Activated T-helper 17 cell treated with anti-CD3 and anti-CD28 coated beads, Interleukin-2, amount 50 U/mL, for 72 hours (primary cell): ENCODE measurements at regions not wholly inside any gene's neighbourhood (a gene's known extent, or its start where the extent isn't known, plus 50 kb on each side); places are given as distances from the start of the nearest gene placed in this dataset.

Experiments used
- ATAC-seq: fragments of 150-1000 bp; cut with Tn5 transposase; replicated peaks from 2 replicates; pipeline ENCODE4 v1.10.0; 2021; ENCODE audit warnings: mild to moderate bottlenecking, moderate library complexity
- H3K27ac Mint-ChIP-seq: one replicate; pipeline ENCODE4 v1.8.0; 2022; ENCODE audit warnings: mixed read lengths
- H3K27me3 Mint-ChIP-seq: one replicate; pipeline ENCODE4 v1.8.0; 2022; ENCODE audit warnings: mixed read lengths
- H3K36me3 Mint-ChIP-seq: one replicate; pipeline ENCODE4 v1.8.0; 2022; ENCODE audit warnings: low read depth, mild to moderate bottlenecking, mixed read lengths
- H3K4me1 Mint-ChIP-seq: one replicate; pipeline ENCODE4 v1.8.0; 2022; ENCODE audit warnings: mixed read lengths
- H3K4me3 Mint-ChIP-seq: one replicate; pipeline ENCODE4 v1.8.0; 2022; ENCODE audit warnings: mild to moderate bottlenecking, mixed read lengths
- H3K9me3 Mint-ChIP-seq: one replicate; pipeline ENCODE4 v1.8.0; 2022; ENCODE audit warnings: mixed read lengths

DNA sequence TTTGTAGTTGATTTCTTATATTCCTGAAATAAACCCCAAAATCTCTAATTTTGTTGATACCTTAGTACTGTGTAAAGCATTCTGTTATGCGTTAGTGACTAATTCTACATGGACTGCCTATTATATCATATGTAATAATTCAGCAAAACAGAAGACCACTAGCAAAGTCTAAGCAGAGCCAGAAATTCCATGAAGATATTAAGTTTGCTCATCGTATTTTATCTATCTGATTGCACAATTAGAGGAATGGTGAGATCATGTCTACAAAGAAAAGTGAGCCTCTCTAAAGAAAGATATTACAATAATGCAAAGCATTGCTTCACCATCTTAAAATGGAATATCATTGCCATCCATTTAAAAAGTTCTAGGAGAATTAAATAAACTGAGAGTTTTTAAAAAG, 374.6 kb upstream of the SLC7A11 start:
- H3K4me1 Mint-ChIP-seq = no peaks in the 10 kb centered on the region
- H3K36me3 Mint-ChIP-seq = no peaks in the 10 kb centered on the region
- no peak for ATAC-seq
- peaks cover 4% of the 10 kb centered on the region for H3K9me3 Mint-ChIP-seq
- no peak overlapping the region for H3K4me3 Mint-ChIP-seq
- H3K27me3 Mint-ChIP-seq = no peaks in the 10 kb centered on the region
- no peak overlapping the region for H3K27ac Mint-ChIP-seq

DNA sequence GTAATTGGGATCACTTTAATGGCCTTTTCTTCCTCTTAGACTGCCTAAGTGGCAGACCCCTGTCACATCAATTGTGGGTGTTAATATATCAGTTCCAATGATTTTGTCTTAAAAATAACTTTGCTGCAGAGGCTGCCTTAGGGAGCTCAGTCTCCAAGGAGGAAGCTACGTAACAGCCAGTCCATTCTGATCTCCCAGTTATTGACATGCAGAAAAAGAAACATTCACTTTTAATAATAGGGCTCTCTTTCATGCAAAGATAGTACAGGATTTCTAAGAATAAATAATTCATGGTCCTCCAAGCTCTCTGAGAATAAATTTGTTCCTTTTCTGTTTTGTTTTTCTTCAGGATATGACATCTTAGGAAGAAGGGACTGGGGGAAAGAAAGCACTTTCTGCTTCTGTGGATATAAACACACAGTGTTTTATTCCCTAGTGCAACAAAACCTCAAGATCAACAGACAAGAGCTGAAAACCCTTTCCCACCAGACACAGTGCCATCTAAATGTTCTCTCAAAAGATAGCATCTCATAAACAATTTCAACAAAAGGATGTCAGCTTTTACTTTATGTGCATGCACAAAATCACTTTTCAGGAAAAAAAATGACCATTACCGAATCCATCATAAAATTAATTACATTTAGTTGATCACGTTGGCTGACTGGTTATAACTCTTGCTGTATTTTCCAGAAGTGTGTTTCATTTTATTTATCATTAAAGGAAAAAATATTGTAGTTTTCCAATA, 372.4 kb upstream of the SLC7A11 start:
- no peak for ATAC-seq
- H3K36me3 Mint-ChIP-seq = no peaks in the 10 kb centered on the region
- no peaks in the 10 kb centered on the region for H3K27me3 Mint-ChIP-seq
- H3K9me3 Mint-ChIP-seq = no peaks in the 10 kb centered on the region
- no peak overlapping the region for H3K4me3 Mint-ChIP-seq
- no peaks in the 10 kb centered on the region for H3K4me1 Mint-ChIP-seq
- H3K27ac Mint-ChIP-seq = no peak overlapping the region

DNA sequence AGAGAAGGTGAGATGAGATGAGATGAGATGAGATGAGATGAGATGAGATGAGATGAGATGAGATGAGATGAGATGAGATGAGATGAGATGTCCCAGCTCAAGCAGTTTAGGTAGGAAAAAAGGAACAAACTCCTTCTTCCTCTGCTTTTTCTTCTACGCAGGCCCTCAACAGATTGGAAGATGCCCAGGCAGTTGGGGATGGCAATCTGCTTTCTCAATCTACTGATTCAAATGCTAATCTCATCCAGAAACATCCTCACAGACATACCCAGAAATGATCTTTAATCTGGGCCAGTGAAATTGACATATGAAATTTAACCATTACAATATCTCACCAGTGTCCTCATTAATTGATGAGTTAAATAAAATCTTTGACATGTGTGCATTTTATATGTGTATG, 370.3 kb upstream of the SLC7A11 start:
- H3K4me1 Mint-ChIP-seq = no peaks in the 10 kb centered on the region
- H3K4me3 Mint-ChIP-seq = no peak overlapping the region
- no peak overlapping the region for H3K27ac Mint-ChIP-seq
- no peaks in the 10 kb centered on the region for H3K36me3 Mint-ChIP-seq
- H3K9me3 Mint-ChIP-seq = no peaks in the 10 kb centered on the region
- no peak for ATAC-seq
- H3K27me3 Mint-ChIP-seq = no peaks in the 10 kb centered on the region

DNA sequence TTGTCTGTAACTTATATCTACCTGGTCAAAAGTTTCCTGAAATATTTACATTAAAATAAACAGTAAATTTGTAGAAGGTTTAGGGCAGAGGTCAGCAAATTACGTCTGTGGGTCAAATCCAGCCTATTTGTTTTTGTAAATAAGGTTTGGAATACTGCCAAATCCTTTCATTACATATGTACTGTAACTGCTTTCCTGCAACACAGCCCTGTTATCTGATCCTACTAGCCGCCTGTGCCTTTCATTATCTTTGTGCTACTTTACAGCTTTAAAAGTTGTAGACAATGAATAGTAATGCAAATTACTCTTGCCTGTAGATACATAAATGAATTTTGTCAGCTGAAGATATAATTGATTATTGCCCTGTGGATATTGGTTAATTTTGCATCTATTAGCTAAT, 369.6 kb upstream of the SLC7A11 start:
- Mint-ChIP-seq H3K9me3 (no peaks in the 10 kb centered on the region), H3K27ac (no peak overlapping the region), H3K27me3 (no peaks in the 10 kb centered on the region), H3K4me3 (no peak overlapping the region), H3K36me3 (no peaks in the 10 kb centered on the region), H3K4me1 (no peaks in the 10 kb centered on the region)
- ATAC-seq = no peak

DNA sequence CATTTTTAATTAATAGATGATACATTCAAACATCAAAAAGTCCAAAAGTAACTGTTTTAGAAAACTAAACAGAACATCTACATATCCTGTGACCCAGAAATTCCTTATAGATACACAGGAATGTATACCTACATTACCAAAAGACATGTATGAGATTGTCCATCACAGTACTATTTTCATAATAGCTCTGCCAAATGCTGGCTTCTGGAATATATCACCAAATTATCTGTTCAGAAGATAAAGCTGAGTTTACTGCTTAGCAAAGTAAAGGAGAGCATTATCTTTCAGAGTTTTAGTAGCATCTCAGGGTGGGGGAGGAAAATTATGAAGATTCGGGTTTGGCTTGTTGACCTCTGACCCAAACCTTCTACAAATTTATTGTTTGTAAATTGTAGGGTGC, 368.9 kb upstream of the SLC7A11 start:
- ATAC-seq = no peak
- Mint-ChIP-seq H3K4me3 (no peak overlapping the region), H3K36me3 (no peaks in the 10 kb centered on the region), H3K9me3 (no peaks in the 10 kb centered on the region), H3K27ac (no peak overlapping the region), H3K4me1 (no peaks in the 10 kb centered on the region), H3K27me3 (peaks cover 3% of the 10 kb centered on the region)

DNA sequence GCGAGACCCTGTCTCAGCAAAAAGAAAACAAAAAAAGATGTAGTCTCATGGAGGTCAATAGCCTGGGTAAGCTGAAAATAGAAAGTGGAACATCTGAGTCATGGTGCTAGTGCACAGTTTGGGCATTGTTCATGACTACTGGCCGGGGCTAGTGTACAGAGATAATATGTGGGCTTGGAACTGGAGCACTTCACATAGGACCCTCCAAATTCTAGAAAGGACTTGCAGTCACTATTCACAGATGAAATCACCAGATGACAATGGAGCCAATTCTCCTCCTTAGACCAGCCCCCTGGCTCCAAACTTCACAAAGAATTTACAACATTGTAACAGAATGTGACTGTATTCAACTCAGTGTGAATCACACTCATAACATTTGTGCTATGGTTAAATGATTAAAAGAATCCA, 367.8 kb upstream of the SLC7A11 start:
- ATAC-seq = no peak
- Mint-ChIP-seq H3K4me3 (no peak overlapping the region), H3K27me3 (peaks cover 3% of the 10 kb centered on the region), H3K27ac (no peak overlapping the region), H3K9me3 (no peaks in the 10 kb centered on the region), H3K36me3 (no peaks in the 10 kb centered on the region), H3K4me1 (no peaks in the 10 kb centered on the region)

DNA sequence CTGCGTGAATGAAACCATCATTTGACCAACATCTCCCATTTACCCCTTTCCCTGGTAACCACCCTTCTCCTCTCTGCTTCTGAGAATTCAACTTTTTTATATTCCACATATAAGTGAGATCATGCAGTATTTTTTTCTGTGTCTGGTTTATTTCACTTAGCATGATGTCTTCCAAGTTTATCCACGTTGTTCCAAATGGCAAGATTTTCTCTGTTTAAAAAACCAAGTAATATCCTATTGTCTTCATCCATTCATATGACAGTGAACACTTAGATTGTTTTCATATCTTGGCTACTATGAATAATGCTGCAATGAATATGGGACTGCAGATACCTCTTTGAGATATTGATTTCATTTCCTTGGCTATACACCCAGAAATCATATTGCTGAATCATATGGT, 362.4 kb upstream of the SLC7A11 start:
- Mint-ChIP-seq H3K27me3 (peaks cover 3% of the 10 kb centered on the region), H3K27ac (no peak overlapping the region), H3K4me3 (no peak overlapping the region), H3K4me1 (no peaks in the 10 kb centered on the region), H3K36me3 (no peaks in the 10 kb centered on the region), H3K9me3 (no peaks in the 10 kb centered on the region)
- no peak for ATAC-seq

DNA sequence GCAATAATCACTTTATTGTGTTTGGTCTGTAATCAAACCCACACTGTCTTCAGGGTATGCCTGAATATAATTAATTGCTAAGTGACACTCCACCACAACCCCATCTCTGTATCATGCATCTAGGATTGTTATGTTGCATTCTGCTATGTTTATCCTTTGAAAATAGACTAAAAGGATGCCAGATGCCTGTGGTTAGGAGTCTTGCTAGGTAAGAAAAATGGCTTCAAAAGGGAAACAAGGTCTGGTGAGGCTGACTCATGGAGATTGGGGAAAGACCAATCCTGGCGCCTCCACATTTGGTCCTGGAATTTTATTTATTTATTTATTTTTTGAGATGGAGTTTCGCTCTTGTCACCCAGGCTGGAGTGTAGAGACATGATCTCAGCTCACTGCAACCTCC, 360.5 kb upstream of the SLC7A11 start:
- Mint-ChIP-seq H3K4me1 (no peaks in the 10 kb centered on the region), H3K27ac (no peak overlapping the region), H3K27me3 (peaks cover 3% of the 10 kb centered on the region), H3K9me3 (no peaks in the 10 kb centered on the region), H3K4me3 (no peak overlapping the region), H3K36me3 (no peaks in the 10 kb centered on the region)
- ATAC-seq = no peak

DNA sequence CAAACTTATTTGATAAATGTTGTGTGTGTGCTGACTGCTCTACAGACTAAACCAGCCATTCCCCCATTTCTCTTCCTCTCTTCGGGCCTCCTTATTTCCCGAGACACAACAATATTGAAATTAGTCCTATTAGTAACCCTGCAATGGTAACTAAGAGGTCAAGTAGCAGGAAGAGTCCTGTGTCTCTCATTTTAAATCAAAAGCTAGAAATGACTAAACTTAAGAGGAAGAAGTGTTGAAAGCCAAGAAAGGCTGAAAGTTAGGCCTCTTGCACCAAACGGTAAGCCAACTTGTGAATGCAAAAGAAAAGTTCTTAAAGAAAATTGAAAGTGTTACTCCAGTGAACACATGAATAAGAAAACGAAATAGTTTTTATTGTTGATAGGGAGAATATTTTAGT, 357.8 kb upstream of the SLC7A11 start:
- Mint-ChIP-seq H3K4me3 (no peak overlapping the region), H3K4me1 (no peaks in the 10 kb centered on the region), H3K27ac (no peak overlapping the region), H3K27me3 (no peaks in the 10 kb centered on the region), H3K9me3 (no peaks in the 10 kb centered on the region), H3K36me3 (no peaks in the 10 kb centered on the region)
- ATAC-seq = no peak

DNA sequence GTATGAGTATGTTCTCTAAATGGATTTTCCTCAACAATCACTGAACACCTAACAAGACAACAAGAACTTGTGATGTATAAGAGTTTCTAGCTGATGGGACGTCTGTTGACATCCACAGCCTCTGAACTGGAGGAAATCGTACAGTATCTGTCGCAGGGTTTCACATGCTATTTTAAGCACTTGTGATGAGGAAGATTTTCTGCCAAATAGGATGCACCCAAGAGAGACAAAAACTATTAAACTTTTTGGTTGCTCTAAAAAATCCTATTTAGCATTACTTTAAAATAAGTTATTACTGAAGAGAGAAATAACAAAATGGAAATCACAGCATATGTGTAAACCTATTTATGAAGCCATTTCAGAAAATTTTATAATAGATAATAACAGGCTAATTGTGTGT, 356.1 kb upstream of the SLC7A11 start:
- no peaks in the 10 kb centered on the region for H3K9me3 Mint-ChIP-seq
- ATAC-seq = no peak
- H3K4me1 Mint-ChIP-seq = no peaks in the 10 kb centered on the region
- no peaks in the 10 kb centered on the region for H3K36me3 Mint-ChIP-seq
- no peak overlapping the region for H3K4me3 Mint-ChIP-seq
- H3K27me3 Mint-ChIP-seq = no peaks in the 10 kb centered on the region
- no peak overlapping the region for H3K27ac Mint-ChIP-seq

DNA sequence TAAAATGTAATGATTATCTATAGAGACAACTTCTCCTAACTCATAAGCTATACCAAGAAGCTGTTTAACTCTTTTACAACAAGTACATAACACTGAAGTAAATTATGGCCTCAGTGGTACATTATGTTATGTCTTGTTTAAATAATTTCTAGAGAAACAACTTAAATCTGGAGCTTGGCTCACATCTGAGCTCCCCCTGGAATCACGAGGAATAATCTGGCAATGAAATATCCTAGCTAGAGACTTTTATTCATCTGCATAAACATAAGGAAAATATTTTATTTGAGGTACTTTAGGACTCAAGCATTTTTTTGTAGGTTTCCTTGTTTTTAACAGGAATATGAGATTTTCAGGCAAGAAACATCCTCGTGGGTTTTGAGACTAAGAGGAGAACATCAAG, 354.7 kb upstream of the SLC7A11 start:
- no peaks in the 10 kb centered on the region for H3K36me3 Mint-ChIP-seq

DNA sequence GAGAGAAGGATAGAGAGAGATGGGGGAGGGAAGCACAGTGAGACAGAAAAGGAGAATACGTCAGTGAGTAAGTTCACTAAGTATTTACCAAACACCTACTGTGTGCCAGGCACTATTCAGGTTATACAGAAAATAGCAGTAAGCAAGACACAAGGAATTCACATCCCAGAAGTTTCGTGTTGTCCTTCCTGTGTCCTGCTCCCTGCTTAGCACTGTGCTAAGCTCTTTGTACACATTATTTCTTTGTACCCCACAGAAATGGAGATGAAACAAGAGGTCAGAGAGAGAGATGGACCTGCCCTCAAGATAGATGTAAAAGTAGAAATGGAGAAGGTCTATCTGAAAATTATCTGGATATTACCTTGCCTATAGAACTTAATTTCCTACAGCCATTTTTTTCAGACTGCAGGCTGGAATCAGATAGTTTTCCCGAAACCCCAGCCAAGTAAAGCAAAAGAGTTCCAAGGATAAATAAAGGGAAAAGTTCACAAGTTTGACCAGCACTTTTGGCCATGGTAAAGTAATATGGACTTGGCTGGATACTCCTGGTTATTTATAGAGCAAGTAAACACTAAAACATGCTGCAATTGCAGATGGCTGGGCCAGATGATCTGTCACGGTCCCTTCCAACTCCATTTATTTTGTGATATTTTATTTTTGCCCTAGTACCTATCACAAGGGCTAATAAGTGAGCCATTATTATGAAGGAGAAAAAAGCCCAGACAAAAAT, 353.7 kb upstream of the SLC7A11 start:
- no peaks in the 10 kb centered on the region for H3K4me1 Mint-ChIP-seq
- ATAC-seq = no peak
- no peak overlapping the region for H3K4me3 Mint-ChIP-seq
- H3K27me3 Mint-ChIP-seq = no peaks in the 10 kb centered on the region
- no peak overlapping the region for H3K27ac Mint-ChIP-seq
- H3K36me3 Mint-ChIP-seq = no peaks in the 10 kb centered on the region
- no peaks in the 10 kb centered on the region for H3K9me3 Mint-ChIP-seq

More for the DNA sequence above, 354.7 kb upstream of the SLC7A11 start:
- Mint-ChIP-seq H3K9me3 (no peaks in the 10 kb centered on the region), H3K4me3 (no peak overlapping the region), H3K27ac (no peak overlapping the region), H3K4me1 (no peaks in the 10 kb centered on the region), H3K27me3 (no peaks in the 10 kb centered on the region)
- no peak for ATAC-seq

DNA sequence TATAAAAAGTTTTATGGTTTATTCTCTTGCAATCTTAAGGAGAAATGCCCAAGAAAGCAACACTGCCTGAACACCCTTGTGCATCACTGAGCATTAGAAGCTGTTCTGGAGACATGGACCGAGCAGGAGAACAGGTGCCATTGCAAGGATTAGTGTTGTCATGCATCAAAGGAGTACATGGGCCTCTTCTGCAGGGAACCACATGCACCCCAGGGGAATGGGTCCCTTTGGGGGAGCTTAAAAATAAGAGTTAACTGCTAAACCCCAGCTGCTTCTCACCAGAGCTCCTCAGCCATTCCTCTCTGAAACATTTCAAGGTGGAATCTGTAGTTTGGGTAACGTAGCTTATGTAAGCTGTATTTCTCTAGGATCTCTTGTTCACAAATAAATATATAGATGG, 353.0 kb upstream of the SLC7A11 start:
- Mint-ChIP-seq H3K27ac (no peak overlapping the region), H3K9me3 (no peaks in the 10 kb centered on the region), H3K36me3 (no peaks in the 10 kb centered on the region), H3K4me3 (no peak overlapping the region), H3K4me1 (no peaks in the 10 kb centered on the region), H3K27me3 (no peaks in the 10 kb centered on the region)
- no peak for ATAC-seq

DNA sequence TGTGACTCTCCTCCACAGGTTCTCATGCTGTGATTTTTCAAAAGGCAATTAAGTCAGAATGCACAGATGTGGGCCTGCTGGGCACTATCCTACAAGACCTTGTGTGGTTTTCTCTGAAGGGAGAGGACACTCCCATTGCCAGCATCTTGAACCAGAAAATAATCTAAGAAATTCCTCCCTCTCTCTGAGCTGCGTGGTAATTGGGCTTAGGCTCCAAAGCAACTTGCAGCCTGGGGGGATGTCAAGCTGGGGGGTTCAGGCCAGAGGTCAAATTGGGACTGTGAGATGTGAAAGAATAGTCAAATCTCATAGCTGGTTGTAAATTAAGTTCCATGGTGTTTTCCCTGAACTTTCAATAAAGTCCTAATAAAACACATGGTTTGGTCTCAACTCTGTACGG, 350.6 kb upstream of the SLC7A11 start:
- H3K9me3 Mint-ChIP-seq = no peaks in the 10 kb centered on the region
- H3K36me3 Mint-ChIP-seq = no peaks in the 10 kb centered on the region
- no peak for ATAC-seq
- H3K4me1 Mint-ChIP-seq = no peaks in the 10 kb centered on the region
- no peaks in the 10 kb centered on the region for H3K27me3 Mint-ChIP-seq
- H3K27ac Mint-ChIP-seq = no peak overlapping the region
- no peak overlapping the region for H3K4me3 Mint-ChIP-seq

DNA sequence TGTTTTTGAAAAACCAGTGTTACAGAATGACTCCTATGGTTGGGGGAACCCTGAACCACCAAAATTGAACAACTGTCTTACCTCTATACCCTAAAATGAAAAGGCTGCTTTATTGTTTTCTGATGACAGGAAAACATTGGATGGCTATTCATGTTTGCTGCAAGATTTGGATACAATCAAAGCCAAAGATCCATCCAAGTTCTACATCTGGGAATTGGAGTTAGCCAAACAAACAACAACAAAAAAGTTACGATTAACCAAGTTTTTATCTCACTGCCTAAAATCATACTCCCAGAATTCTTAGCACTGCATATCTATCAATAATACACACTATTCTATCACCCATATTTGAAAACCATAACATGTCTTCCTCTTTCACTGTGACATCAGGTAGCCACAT, 349.7 kb upstream of the SLC7A11 start:
- Mint-ChIP-seq H3K4me3 (no peak overlapping the region), H3K27ac (no peak overlapping the region), H3K36me3 (no peaks in the 10 kb centered on the region), H3K4me1 (no peaks in the 10 kb centered on the region), H3K27me3 (no peaks in the 10 kb centered on the region), H3K9me3 (peaks cover 4% of the 10 kb centered on the region)
- no peak for ATAC-seq
